Embryonic facial prominence (tissue), 1 donor: ENCODE measurements at regions not wholly inside any gene's neighbourhood (a gene's known extent, or its start where the extent isn't known, plus 50 kb on each side); places are given as distances from the start of the nearest gene placed in this dataset.
"Not testable (repeated sequence)": the region's sequence is repeated elsewhere in the genome, so short reads cannot be mapped to it uniquely, and the experiment has no call there.

Experiments
- DNase-seq: peaks from one replicate; pipeline ENCODE4 v3.0.0-alpha.2; 2016; ENCODE audit errors: extremely low spot score

DNA sequence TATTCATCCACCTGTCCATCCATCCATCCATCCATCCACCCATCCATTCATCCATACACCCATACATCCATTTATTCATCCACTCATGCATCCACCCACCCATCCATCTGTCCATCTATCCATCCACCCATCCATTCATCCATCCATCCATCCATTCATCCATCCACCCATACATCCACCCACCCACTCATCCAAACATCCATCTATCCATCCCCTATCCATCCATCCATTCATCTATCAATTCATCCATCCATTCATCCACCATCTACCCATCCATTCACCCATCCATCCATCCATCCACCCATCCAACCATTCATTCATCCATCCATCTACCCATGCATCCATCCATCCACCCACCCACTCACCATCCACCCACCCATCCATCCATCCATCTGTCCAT lies 142.6 kb upstream of the SFSWAP start:
- DNase-seq: no peak

DNA sequence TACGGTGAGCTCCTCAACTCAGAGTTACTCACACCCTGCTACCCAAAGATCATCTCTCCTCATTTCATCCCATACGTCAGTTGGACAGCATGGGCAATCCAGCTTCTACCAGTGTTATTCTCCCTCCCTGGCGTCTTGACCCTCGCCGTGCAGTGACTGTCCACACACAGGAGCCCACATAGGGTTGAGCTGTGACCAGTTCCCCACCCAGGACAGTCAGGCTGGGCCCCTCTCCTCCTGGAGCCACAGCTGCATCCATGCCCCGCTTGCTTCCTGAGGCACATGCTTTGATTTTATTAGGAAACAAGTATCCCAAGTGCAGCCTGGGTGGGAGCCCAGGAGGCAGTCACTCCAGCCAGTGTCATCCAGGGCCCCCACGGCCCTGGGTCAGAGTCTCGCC lies 140.3 kb upstream of the SFSWAP start:
- DNase-seq: no peak

DNA sequence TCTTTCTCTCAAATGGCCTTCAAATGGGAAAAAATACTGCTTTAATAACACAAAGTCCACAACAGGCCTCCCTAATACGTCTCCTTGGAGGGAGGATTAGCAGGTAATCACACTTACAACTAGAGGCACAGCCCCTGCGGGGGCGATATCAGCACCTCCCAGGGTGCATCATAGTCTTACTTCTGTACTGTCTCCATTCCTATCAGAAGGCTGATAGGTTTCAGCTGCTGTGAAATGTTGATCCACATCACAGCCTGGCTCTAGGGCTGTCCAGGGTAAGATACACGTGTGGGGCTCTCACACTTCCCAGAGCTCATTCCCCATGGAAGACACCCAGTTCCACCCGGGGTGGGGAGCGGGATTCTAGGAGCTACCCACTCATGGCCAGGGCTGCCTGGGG lies 139.1 kb upstream of the SFSWAP start:
- DNase-seq: no peak

DNA sequence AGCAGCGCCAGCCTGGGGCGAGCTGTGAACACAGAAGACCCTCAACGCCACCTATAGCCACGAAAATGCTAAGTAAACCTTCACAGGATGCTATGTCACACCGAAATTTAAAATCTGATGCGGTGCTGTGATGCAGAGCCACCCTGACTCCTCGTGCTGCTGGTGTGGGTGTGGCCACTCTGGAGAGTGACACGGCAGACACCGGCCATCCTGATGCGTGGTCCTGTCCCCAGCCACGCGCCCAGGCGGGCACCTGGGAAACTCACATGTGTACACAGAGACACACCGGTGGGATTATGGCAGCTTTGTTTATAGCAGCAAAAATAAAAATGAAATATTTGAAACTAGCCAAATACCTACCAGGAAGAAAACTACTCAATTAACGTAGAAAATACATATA lies 138.3 kb upstream of the SFSWAP start:
- no peak for DNase-seq

DNA sequence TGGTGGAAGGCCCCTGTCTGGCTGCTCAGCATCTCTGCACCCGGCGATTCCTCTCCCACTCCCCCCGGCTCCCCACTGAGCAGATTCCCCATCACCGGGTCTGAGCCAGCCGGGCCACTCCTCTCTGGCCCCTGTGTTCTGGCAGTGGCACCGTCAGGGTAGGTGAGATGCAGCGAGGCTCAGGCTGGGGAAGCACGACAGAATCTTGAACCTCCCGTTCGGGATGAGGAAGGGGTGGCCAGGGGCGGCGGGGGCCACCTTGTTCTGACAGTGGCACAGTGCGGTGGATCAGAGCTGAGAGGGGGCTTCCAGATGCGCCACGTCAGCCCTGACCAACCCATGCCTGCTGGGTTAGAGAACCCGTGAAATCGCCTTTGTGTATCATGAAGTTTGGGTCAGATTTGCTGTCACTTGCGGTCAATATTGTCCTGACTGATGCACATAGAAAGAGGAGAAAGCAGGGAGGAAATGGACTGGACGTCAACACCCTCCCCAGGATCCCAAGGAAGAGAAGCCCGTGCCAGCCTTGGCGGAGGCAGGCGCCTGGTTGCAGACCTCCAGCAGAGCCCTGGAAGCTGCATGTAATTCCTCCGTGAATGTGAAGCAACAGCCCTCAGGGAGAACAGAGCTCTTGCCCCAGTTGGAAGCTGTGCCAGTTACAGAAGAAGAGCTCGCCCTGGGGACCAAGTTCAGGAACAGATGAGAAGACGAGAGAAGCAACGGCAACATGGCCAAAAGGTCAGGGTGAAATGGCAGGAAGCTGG lies 137.1 kb upstream of the SFSWAP start:
- DNase-seq: no peak

DNA sequence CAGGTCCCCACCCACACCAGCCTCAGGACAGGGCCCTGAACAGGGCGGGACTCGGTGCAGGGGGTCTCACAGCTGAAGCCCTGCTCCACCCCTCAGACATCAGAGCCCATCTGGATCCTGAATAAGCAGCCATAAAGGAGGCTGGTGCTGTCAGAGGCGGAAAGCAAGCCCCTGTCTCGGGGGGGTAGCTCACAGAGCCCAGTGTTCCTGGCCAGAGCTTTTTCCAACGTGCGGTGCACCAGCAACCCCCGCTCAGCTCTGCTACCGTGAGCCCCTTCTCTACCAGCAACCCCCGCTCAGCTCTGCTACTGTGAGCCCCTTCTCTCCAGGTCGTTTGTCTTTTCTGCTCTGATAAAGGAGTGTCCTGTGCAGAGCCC lies 136.5 kb upstream of the SFSWAP start:
- DNase-seq: no peak

DNA sequence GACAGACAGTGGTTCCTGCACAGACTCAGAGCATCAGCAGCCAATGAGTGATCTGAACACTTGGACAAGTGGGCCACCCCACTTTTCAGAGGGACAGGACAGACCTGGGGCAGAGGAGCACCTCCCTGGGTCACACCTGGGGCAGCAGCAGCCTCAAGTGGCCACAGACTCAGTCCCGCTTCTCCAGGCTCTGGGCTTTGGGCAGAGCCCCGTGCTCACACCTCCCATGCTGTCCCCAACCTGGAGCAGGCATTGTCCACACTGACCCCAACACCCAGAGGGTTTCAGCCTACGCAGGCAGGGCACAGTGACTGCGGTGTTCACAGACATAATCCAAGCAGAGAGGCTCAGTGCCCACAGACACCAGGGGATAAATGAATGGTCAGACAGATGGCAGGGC lies 135.5 kb upstream of the SFSWAP start:
- DNase-seq: no peak

DNA sequence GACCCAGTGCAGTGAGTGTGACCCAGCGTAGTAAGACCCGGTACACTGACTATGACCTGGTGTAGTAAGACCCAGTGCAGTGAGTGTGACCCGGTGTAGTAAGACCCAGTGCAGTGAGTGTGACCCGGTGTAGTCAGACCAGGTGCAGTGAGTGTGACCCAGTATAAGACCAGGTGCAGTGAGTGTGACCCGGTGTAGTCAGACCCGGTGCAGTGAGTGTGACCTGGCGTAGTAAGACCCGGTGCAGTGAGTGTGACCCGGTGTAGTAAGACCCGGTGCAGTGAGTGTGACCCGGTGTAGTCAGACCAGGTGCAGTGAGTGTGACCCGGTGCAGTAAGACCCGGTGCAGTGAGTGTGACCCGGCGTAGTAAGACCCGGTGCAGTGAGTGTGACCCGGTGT lies 134.2 kb upstream of the SFSWAP start:
- DNase-seq: not testable (repeated sequence)

DNA sequence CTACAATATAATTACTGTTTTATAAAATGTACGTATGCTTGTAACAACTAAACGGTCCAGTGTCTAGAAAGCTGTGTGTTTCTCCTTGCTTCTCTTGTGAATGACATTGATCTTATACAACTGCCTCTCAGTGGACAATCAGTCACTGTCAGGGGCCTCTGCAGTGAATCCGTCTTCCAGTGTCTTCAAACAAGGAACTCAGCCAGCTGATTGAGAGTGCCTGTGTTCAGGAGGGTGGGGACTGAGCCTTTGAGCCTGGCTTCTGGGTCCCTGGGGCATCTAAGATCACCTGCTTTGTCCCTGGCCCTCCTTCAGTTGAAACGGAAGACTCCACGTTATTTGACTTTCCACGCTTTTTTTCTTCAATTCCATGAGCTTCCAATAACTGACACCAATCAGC lies 133.1 kb upstream of the SFSWAP start:
- no peak for DNase-seq

DNA sequence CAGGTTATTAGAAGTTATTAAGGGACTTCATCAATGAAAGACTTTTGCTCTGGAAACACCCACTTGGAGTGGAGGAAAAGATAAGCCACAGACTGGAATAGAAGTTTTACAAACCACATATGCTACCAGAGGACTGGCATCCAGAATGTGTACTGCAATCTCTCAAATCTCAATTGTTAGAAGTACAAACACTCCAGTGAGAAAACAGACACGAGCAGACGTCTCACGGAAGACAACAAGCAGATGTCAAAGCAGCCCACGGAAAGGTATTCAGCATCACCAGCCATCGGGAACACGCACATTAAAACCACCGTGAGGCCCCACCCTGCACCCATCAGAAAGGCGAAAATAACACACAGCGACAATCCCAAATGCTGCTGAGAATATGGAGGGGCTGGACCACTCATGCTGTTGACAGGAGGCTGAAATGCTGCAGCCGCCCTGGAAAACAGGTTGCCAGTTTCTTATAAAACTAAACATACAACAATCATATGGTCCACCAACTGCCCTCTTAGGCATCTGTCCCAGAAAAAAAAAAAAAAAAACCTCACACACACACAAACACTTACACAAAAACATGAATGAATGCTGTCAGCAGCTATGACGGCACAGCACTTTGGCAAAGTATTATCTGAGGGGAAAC lies 131.9 kb upstream of the SFSWAP start:
- DNase-seq: no peak

DNA sequence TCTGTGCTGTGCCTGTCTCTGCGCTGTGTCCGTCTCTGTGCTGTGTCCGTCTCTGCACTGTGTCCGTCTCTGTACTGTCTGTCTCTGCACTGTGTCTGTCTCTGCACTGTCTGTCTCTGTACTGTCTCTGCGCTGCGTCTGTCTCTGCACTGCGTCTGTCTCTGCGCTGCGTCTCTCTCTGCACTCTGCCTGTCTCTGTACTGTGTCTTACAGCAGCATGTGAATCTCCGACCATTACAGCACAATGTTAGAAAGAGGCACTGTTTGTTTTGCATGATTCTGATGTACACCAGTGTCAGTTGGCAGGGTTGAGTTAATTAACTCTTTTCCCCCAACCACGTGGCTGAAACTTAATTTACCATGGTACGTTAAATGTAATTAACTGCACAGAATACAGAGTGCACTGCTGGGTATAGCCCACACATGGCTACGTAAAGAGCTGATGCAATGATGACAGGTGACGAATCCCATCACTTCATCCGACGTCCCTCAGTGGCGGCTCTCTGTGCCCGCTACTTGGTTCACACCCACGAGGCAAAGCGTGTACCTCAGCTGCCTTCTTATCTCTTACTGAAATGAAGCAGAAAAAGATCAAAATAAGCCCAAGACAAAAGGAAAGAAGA lies 127.7 kb upstream of the SFSWAP start:
- DNase-seq: no peak

DNA sequence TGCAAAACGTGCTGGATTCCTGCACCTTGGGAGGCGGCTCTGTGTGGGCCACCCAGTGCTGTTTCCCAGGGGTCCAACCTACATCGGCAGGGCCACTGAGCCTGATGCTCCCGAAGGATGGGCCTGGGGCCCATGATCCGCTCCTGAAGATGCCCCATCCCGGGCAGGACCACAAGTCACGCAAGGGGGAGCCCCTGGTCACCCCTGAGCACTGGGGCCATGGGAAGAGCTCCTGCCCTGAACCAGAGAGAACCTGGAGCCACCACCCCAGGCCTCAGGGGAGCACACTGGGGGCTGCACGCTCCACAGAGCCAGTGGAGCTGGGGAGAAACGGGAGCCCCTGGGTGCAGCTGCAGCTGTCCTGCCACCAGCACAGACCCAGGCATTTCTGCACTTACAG lies 124.6 kb upstream of the SFSWAP start:
- DNase-seq: no peak

DNA sequence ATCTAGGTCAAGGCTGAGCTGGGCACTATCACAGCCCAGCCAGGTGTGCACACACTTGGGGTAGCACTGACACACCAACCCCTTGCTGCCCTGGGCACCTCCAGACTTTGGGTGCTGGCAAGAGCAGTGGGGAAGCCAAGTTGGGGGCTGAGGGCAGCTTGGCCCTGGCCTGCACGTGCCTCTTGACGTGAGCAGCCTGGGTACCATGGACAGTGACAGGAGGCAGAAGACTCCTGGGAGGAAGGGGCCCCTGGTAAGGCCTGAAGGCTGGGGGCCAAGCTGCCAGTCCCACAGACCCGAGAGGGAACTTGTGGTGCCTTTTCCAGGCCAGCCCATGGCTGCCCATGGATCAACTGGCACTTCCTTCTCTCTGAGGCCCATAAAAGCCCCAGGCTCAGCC lies 124.1 kb upstream of the SFSWAP start:
- no peak for DNase-seq

DNA sequence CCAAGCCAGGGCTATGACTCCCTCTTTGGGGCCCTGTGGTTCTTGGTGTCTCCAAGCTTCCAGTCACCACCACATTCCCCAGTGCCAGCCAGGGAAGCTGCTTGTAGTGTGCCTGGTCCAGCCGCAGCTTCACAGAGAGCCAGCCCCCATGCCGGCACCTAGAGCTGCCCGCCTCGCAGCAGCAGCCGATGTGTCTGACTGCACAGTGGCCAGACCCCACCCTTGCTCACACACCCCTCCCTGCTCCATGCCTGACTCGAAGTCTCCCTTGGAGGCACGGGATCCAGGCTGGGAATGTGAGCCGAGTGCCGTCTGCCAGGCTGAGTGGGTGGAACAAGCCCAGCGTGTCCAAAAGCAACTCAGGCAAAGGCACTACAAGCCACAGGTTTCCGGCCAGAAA lies 123.3 kb upstream of the SFSWAP start:
- no peak for DNase-seq

DNA sequence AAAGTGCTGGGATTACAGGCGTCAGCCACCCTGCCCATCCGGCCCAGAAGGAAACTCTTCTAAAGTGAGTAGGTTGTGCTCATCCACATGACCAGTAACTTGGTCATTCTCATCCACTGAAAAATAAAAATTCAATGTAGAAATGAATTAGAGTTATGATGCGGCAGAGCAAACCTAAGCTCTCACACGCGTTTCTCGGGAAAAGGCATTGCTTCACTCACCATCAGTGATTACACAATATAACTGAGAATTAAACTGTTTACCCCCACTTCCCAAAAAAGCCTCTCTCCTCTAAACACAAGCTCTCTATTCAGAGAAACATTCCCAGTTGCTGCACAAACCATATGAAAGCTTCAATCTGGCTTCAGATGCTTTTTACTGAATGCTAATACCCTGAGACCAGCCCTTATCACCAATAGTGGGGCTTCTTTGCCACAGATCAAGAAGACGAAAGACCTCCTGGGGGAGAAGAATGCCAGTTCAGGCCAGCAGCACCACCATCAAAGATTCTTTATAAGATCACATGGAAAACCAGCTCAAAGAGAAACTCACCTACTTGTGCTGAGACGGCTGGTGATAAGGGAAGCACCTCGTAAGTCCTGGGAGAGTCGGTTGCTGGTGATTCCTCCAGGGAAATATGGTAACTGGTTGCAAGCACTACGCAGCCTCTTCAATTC lies 121.5 kb upstream of the SFSWAP start:
- DNase-seq: no peak

DNA sequence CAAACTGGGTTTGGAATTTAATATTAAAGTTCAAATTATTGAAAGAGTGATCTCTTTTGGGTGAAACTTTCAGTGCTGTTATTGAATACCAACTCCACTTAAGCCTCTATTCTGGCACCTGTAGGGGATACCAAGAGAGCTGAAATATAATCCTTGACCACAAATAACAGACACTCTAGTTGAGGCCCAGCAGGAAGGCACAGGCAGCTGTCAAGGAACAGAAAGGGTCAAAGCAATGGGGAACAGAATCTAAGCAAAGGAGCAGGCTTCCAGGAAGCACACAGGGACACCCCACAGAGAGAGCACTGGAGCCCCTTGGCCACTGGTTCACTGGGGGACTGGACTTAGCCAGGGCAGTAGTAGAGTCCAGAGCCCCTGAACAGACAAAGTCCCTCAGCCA lies 120.9 kb upstream of the SFSWAP start:
- DNase-seq: no peak

DNA sequence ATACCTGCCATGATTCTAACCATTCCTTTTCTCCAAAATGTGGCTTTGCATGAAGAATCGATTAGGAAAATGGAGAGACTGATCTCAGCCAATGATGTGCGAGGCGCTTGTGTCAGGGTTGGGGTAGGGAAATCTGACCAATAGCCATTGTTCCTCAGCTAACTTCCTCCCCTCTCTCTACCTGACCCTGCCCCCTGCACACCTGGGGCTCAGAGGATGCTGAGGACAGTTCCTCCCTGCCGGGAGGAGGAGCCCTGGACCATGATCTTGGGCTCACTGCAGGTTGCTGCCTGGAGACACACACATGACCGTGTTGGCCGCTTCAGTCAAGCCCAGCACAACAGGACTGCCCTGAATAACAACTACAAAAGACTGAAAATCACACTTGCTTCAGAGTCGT lies 119.8 kb upstream of the SFSWAP start:
- no peak for DNase-seq

DNA sequence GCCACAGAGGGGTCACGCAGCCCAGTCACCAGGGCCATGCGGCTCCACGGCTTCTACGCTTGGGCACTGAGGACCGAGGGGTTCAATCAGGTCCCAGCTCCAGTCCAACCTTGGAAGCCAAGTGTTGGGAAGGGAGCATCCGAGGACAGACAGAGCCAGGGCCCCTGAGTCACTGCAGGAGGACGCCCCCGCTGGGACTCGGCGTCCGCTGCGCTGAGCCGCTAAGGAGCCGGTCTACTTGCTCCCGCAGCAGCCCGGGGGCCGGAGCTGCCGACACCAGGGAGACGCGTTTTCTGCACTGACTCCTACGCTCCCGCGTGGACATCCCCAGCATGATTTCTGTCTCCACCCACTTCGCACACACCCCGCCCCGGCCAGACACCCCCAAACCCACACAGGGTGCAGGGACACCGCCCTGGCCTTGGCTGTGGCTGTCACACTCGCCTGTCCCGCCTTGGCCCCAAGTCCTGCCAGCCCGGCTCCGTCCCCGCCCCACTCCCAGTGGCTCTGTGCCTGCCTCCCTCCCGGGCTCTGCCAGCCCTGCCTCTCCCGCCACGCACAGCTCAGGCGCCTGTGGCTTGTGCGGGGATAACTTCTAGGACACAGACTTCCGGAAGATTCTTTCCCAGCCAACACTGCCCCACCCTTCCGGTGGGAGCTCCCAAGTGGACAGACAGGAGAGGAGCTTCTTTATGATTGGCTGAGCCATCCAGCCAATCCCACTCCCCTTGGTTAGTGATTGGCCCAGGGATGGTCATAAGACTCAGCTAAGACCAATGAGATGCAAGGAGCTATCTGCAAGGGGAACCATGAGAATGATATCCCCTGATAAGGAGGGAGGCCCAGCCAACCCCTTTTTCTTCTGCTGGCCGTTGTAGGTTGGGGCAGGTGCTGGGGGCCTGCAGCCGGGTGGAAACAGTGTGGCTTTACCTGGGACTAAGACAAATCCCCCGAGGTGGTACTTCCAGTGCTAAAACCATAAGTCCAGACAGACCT lies 118.9 kb upstream of the SFSWAP start:
- no peak for DNase-seq

DNA sequence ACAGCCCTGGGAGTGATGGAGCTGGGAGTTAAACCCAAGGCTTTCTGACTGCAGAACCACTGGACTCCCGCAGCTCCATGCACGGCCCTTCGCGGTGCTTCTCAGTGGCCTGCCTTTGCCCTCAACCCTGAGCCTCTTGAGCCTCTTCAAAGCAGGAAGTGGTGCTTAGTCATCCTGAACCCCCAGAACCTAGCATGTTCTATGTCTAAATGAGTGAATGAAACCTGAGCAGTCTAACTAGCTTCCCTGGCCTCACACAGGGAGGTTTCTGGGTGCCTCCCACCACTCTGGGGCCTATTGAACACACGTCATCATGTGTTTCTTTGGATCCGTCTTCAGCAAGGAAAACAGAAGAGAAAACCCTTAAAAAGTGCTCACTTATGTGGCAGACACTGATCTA lies 117.9 kb upstream of the SFSWAP start:
- DNase-seq: no peak

DNA sequence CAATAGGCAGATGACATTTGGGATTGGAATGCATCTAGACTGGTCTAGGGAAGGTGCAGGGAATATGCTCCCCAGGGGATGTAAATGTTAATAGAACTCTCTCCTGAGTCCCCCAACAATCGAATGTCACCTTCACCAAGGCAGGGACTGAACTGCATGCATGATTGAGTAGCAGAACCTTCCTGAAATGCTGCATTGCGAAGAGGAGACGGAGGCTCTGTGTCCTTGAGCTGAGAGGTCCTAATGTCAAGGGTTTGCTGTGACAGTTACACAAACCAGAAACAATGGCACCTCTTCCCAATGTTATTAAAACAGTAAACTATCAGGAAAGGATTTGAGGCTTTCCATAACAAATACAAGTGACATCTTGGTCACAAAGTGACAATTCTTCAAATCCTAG lies 117.5 kb upstream of the SFSWAP start:
- no peak for DNase-seq

DNA sequence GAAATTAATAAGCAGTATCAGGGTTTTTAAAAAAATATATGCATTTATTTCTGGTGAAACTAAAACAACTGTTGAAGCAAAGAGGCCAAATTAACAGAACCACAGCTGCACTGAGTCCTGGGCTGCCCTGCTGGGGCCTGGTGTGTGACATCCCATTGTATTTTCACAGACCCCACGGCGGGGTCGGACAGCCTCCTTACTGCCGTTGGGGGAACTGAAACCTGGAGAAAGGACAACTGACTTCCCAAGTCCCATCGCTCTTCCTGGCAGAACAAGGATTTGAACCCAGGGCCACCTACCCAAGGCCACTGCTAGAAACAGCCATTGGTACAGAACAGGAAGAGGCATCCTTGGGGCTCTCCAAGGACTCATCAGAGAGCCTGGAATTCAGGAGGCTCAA lies 114.8 kb upstream of the SFSWAP start:
- no peak for DNase-seq

DNA sequence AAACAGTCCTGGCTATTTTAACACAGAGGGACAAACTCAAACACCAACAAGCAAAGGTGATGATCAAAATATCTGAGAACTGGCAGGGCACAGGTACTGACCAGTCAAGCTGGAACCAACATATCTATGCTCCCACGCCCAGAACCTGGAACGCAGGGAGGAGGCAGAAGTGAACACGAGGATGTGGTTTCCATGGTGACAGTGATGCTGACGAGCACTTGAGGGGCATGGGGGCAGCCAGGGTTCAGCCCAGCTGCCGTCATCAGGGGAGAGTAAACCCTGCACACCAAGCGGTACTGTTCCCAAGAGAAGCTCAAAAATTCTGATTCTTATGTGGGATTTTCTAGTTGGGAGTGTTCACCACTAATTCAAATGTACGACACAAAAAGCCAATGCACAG lies 113.6 kb upstream of the SFSWAP start:
- DNase-seq: no peak
